GM23338 (cell line): ENCODE measurements at regions not wholly inside any gene's neighbourhood (a gene's known extent, or its start where the extent isn't known, plus 50 kb on each side); places are given as distances from the start of the nearest gene placed in this dataset.

ENCODE experiments used
- CREB1 ChIP-seq: fragments of 250-450 bp; sonication (Bioruptor Pico); IDR thresholded peaks from 2 replicates; pipeline ENCODE4 v1.5.0; 2020; ENCODE audit warnings: low read depth, mild to moderate bottlenecking, moderate library complexity
- CTCF ChIP-seq, 2 experiments: fragments of 200-600 bp in 1 of 2; sonication (generic) in 1 of 2; conservative IDR thresholded peaks; 2 replicates each; pipeline versions ENCODE4 v1.5.1 to v1.6.1; 2016 to 2017; ENCODE audit warnings: antibody characterized with exemption in 2 of 2, low read depth in 2 of 2, mild to moderate bottlenecking in 2 of 2, moderate library complexity in 1 of 2
- ETS1 ChIP-seq: IDR thresholded peaks from 2 replicates; pipeline ENCODE4 v1.6.1; 2016; ENCODE audit warnings: antibody characterized with exemption
- EZH2 ChIP-seq: fragments of 200-600 bp; sonication (generic); IDR thresholded peaks from one replicate; pipeline ENCODE4 v1.8.0; 2017; ENCODE audit warnings: antibody characterized with exemption, mild to moderate bottlenecking, low read depth; ENCODE audit not compliant: unreplicated experiment
- EZH2phosphoT487 ChIP-seq: fragments of 200-600 bp; sonication (generic); IDR thresholded peaks from one replicate; pipeline ENCODE4 v1.8.1; 2018; ENCODE audit warnings: antibody characterized with exemption; ENCODE audit not compliant: unreplicated experiment
- JUNB ChIP-seq: IDR thresholded peaks from one replicate; pipeline ENCODE4 v1.6.1; 2016; ENCODE audit warnings: antibody characterized with exemption; ENCODE audit not compliant: unreplicated experiment
- POLR2AphosphoS5 ChIP-seq: IDR thresholded peaks from 2 replicates; pipeline ENCODE4 v1.6.1; 2016; ENCODE audit warnings: antibody characterized with exemption, low read depth
- REST ChIP-seq: IDR thresholded peaks from one replicate; pipeline ENCODE4 v1.6.1; 2018; ENCODE audit warnings: antibody characterized with exemption; ENCODE audit not compliant: unreplicated experiment
- ZNF114 ChIP-seq: fragments of 250-450 bp; sonication (Bioruptor Pico); IDR thresholded peaks from 2 replicates; pipeline ENCODE4 v1.5.0; 2020; ENCODE audit warnings: mild to moderate bottlenecking, moderate library complexity

- TF ChIP-seq CTCF (conservative IDR thresholded peaks at IDR 0.05; ENCODE audit: low read depth in 2 of 2) (no peak), REST (no peak), EZH2 (no peak), EZH2phosphoT487 (no peak), CREB1 (CRISPR knock-in tag) (no peak), POLR2AphosphoS5 (no peak), ZNF114 (no peak), ETS1 (no peak), JUNB (no peak)
Observed at GRCh38 chr15:46848704-46849103, 868.6 kb upstream of the SEMA6D start.
